ENCODE measurements at regions not wholly inside any gene's neighbourhood (a gene's known extent, or its start where the extent isn't known, plus 50 kb on each side); places are given as distances from the start of the nearest gene placed in this dataset.

GRCh38 chr16:52005551-52005950 lies 541.4 kb downstream of the TOX3 start:
- no peaks in the 10 kb centered on the region for H4K20me1 ChIP-seq (ENCODE audit: insufficient read depth, low read length)
- ATAC-seq (no peak), DNase-seq (ENCODE audit: low spot score) (no peak), FAIRE-seq (no peak)
- no peak overlapping the region for H2AFZ ChIP-seq (ENCODE audit: low read length)
- intact Hi-C loops (cut with micrococcal nuclease; ENCODE audit: unreplicated experiment) (no loop called here), in situ Hi-C loops (cut with HindIII; ENCODE audit: extremely low pct_ligation_motif_present, low pct_unique_long_range_greater_than_20kb) (no loop called here)
- no peak overlapping the region for H3K9ac ChIP-seq (ENCODE audit: insufficient read depth, low read depth, low read length)
- no peak overlapping the region for H3K4me2 ChIP-seq (ENCODE audit: low read depth, low read length)
- no peaks in the 10 kb centered on the region for H3K9me3 ChIP-seq (ENCODE audit: low read length)
- no peaks in the 10 kb centered on the region for H3K79me2 ChIP-seq (ENCODE audit: insufficient read depth, low read length)
- TF ChIP-seq BATF2 (CRISPR knock-in tag; IDR thresholded peaks at IDR 0.05), result no peak
- no peak for TF ChIP-seq ZNF788 (CRISPR knock-in tag; IDR thresholded peaks at IDR 0.05; ENCODE audit: borderline replicate concordance)
- no peak for TF ChIP-seq ZNF792 (CRISPR knock-in tag; IDR thresholded peaks at IDR 0.05)
- peak; percentile 62 to 70 for TF ChIP-seq MAFK (conservative IDR thresholded peaks at IDR 0.05 in 1 of 2, IDR thresholded peaks at IDR 0.05 in 1 of 2; ENCODE audit: low read length in 2 of 2)
- no peak for TF ChIP-seq ZNF790 (CRISPR knock-in tag; IDR thresholded peaks at IDR 0.05; ENCODE audit: borderline replicate concordance)
- no peak for TF ChIP-seq ZSCAN21 (CRISPR knock-in tag; IDR thresholded peaks at IDR 0.05; ENCODE audit: borderline replicate concordance)
- TF ChIP-seq ZNF343 (CRISPR knock-in tag; IDR thresholded peaks at IDR 0.05), result no peak
- TF ChIP-seq TFDP1 (CRISPR knock-in tag; IDR thresholded peaks at IDR 0.05; ENCODE audit: borderline replicate concordance), result no peak
- TF ChIP-seq MAFF (IDR thresholded peaks at IDR 0.05; ENCODE audit: low read depth, low read length), result peak; percentile 45
- no peak for TF ChIP-seq ZBTB46 (CRISPR knock-in tag; IDR thresholded peaks at IDR 0.05; ENCODE audit: borderline replicate concordance)
- TF ChIP-seq ZNF883 (CRISPR knock-in tag; IDR thresholded peaks at IDR 0.05; ENCODE audit: not compliant biosample characterization), result no peak
- no peak for TF ChIP-seq ZFYVE20 (CRISPR knock-in tag; IDR thresholded peaks at IDR 0.05; ENCODE audit: borderline replicate concordance, low read depth)
- TF ChIP-seq ATF5 (CRISPR knock-in tag; IDR thresholded peaks at IDR 0.05; ENCODE audit: low read depth), result no peak
- no peak for TF ChIP-seq ZNF576 (CRISPR knock-in tag; IDR thresholded peaks at IDR 0.05)
- TF ChIP-seq ZMYM4 (CRISPR knock-in tag; IDR thresholded peaks at IDR 0.05), result no peak
- POLR2A ChIA-PET, result no interaction called here
- H3K36me3 ChIP-seq (replicated peaks in 1 of 2; ENCODE audit: control insufficient read depth in 1 of 2, insufficient read depth in 2 of 2, low read length in 2 of 2), result no peaks in the 10 kb centered on the region
- no peaks in the 10 kb centered on the region for H3K4me1 ChIP-seq (ENCODE audit: insufficient read depth, low read length)
- H3K4me3 ChIP-seq (replicated peaks in 1 of 3; ENCODE audit: insufficient read depth in 1 of 3, low read depth in 2 of 3, low read length in 3 of 3), result no peak overlapping the region
- CTCF ChIA-PET (ENCODE audit: low intra/inter-chr PET ratio, low total read pairs), result no interaction called here
- no TSS peak for BruUV-seq (replicated peaks)
- no peak overlapping the region for H3K27ac ChIP-seq (ENCODE audit: extremely low read length, insufficient read depth, low read length)
- H3K27me3 ChIP-seq (ENCODE audit: control insufficient read depth in 1 of 2, insufficient read depth in 2 of 2, low read length in 2 of 2), result no peaks in the 10 kb centered on the region
